OCI-LY1 (cell line): ENCODE measurements at regions not wholly inside any gene's neighbourhood (a gene's known extent, or its start where the extent isn't known, plus 50 kb on each side); places are given as distances from the start of the nearest gene placed in this dataset.

Source experiments
- CTCF ChIP-seq: fragments of 200-600 bp; sonication (generic), shearing (Covaris generic); IDR thresholded peaks from 2 replicates; pipeline ENCODE4 v1.5.1; 2017; ENCODE audit warnings: mild to moderate bottlenecking, antibody characterized with exemption, low read length, moderate library complexity, mixed read lengths
- EZH2 ChIP-seq: fragments of 200-600 bp; sonication (generic), shearing (Covaris generic); IDR thresholded peaks from 2 replicates; pipeline ENCODE4 v1.8.0; 2017; ENCODE audit warnings: borderline replicate concordance, mixed run types, mild to moderate bottlenecking, antibody characterized with exemption, low read length, moderate library complexity, mixed read lengths

GRCh38 chr7:34217972-34218371, 312.6 kb downstream of the BMPER start:
- TF ChIP-seq CTCF (no peak), EZH2 (no peak)
